ENCODE measurements at regions not wholly inside any gene's neighbourhood (a gene's known extent, or its start where the extent isn't known, plus 50 kb on each side); places are given as distances from the start of the nearest gene placed in this dataset.

GRCh38 chr18:25518716-25519053 lies 166.7 kb upstream of the ZNF521 start:
- no peak for DNase-seq (ENCODE audit: low spot score)
- TF ChIP-seq CTCF (IDR thresholded peaks at IDR 0.05): no peak

GRCh38 chr18:25517881-25518715 lies 166.1 kb upstream of the ZNF521 start:
- no peaks in the 10 kb centered on the region for H3K9me3 ChIP-seq
- no peaks in the 10 kb centered on the region for H3K27me3 ChIP-seq
- H3K36me3 ChIP-seq: no peaks in the 10 kb centered on the region
- DNase-seq (ENCODE audit: low spot score): no peak
- H3K4me3 ChIP-seq: no peak overlapping the region
- H3K4me1 ChIP-seq: peaks cover 0 to 7% of the 10 kb centered on the region in 2 donors
- no peak overlapping the region for H3K27ac ChIP-seq
- TF ChIP-seq CTCF (IDR thresholded peaks at IDR 0.05): no peak

More at GRCh38 chr18:25518716-25519053, 166.7 kb upstream of the ZNF521 start:
- Histone ChIP-seq H3K4me1 (peaks cover 0 to 7% of the 10 kb centered on the region in 2 donors), H3K36me3 (no peaks in the 10 kb centered on the region), H3K4me3 (no peak overlapping the region), H3K9me3 (no peaks in the 10 kb centered on the region), H3K27me3 (no peaks in the 10 kb centered on the region), H3K27ac (no peak overlapping the region)

GRCh38 chr18:25516747-25517498 lies 165.0 kb upstream of the ZNF521 start:
- Histone ChIP-seq H3K36me3 (no peaks in the 10 kb centered on the region), H3K4me3 (no peak overlapping the region), H3K27me3 (no peaks in the 10 kb centered on the region), H3K9me3 (no peaks in the 10 kb centered on the region), H3K27ac (no peak overlapping the region), H3K4me1 (peaks cover 0 to 7% of the 10 kb centered on the region in 2 donors)
- no peak for DNase-seq (ENCODE audit: low spot score)
- no peak for TF ChIP-seq CTCF (IDR thresholded peaks at IDR 0.05)

- no peak for DNase-seq (ENCODE audit: low spot score)
- no peak for TF ChIP-seq CTCF (IDR thresholded peaks at IDR 0.05)
- peaks cover 0 to 7% of the 10 kb centered on the region in 2 donors for H3K4me1 ChIP-seq
- no peak overlapping the region for H3K4me3 ChIP-seq
- H3K27me3 ChIP-seq: no peaks in the 10 kb centered on the region
- no peak overlapping the region for H3K27ac ChIP-seq
- H3K9me3 ChIP-seq: no peaks in the 10 kb centered on the region
- no peaks in the 10 kb centered on the region for H3K36me3 ChIP-seq
These were observed 164.2 kb upstream of the ZNF521 start for GRCh38 chr18:25516121-25516520.

- Histone ChIP-seq H3K4me3 (no peak overlapping the region), H3K36me3 (no peaks in the 10 kb centered on the region), H3K9me3 (no peaks in the 10 kb centered on the region), H3K4me1 (no peaks in the 10 kb centered on the region), H3K27ac (no peak overlapping the region), H3K27me3 (no peaks in the 10 kb centered on the region)
- no peak for DNase-seq (ENCODE audit: low spot score)
- TF ChIP-seq CTCF (IDR thresholded peaks at IDR 0.05): no peak
These were observed 158.1 kb upstream of the ZNF521 start for GRCh38 chr18:25510096-25510495.
